Neural cell (in vitro differentiated cells): ENCODE measurements at regions not wholly inside any gene's neighbourhood (a gene's known extent, or its start where the extent isn't known, plus 50 kb on each side); places are given as distances from the start of the nearest gene placed in this dataset.

Experiments
- H2AFZ ChIP-seq: fragments of 200-600, 300-800 bp; sonication (generic), shearing (Covaris generic); 2 replicates; pipeline ENCODE4 v1.6.0; 2014; ENCODE audit warnings: low read depth, mild to moderate bottlenecking, antibody characterized with exemption, low read length, moderate library complexity
- H3F3A ChIP-seq: fragments of 200-600 bp; shearing (Covaris generic); 2 replicates; pipeline ENCODE4 v1.6.1; 2016; ENCODE audit warnings: mild to moderate bottlenecking, moderate library complexity, mixed read lengths, antibody characterized with exemption, low read length; ENCODE audit not compliant: insufficient read depth, poor library complexity, severe bottlenecking
- H3K27ac ChIP-seq: fragments of 200-600, 300-800 bp; sonication (generic), shearing (Covaris generic); 2 replicates; pipeline ENCODE4 v1.5.1; 2014; ENCODE audit warnings: mild to moderate bottlenecking, low read length, moderate library complexity
- H3K27me3 ChIP-seq: fragments of 300-800, 200-600 bp; sonication (generic), shearing (Covaris generic); 2 replicates; pipeline ENCODE4 v1.6.0; 2014; ENCODE audit warnings: mild to moderate bottlenecking, low read depth, low read length, moderate library complexity; ENCODE audit not compliant: insufficient read depth
- H3K36me3 ChIP-seq: fragments of 300-800, 200-600 bp; sonication (generic), shearing (Covaris generic); 2 replicates; pipeline ENCODE4 v1.5.1; 2014; ENCODE audit warnings: mild to moderate bottlenecking, antibody characterized with exemption, low read length, moderate library complexity; ENCODE audit not compliant: insufficient read depth
- H3K4me2 ChIP-seq: fragments of 300-800, 200-600 bp; sonication (generic), shearing (Covaris generic); 2 replicates; pipeline ENCODE4 v1.6.0; 2014; ENCODE audit warnings: mild to moderate bottlenecking, low read length
- H3K4me3 ChIP-seq: fragments of 300-800, 200-600 bp; sonication (generic), shearing (Covaris generic); 2 replicates; pipeline ENCODE4 v1.5.1; 2014; ENCODE audit warnings: mild to moderate bottlenecking, low read length, moderate library complexity
- H3K79me2 ChIP-seq: fragments of 200-600 bp; shearing (Covaris generic); replicated peaks from 2 replicates; pipeline ENCODE4 v1.6.0; 2014; ENCODE audit warnings: mild to moderate bottlenecking, low read length, moderate library complexity; ENCODE audit not compliant: insufficient read depth
- H3K9ac ChIP-seq: fragments of 300-800, 200-600 bp; sonication (generic), shearing (Covaris generic); 2 replicates; pipeline ENCODE4 v1.6.1; 2016; ENCODE audit warnings: mild to moderate bottlenecking, low read length, mixed read lengths
- H3K9me2 ChIP-seq: fragments of 200-600 bp; shearing (Covaris generic); 2 replicates; pipeline ENCODE4 v1.6.1; 2016; ENCODE audit warnings: mild to moderate bottlenecking, low read length, mixed read lengths; ENCODE audit not compliant: insufficient read depth
- H3K9me3 ChIP-seq: fragments of 200-600, 300-800 bp; sonication (generic), shearing (Covaris generic); 2 replicates; pipeline ENCODE4 v1.6.1; 2016; ENCODE audit warnings: mild to moderate bottlenecking, mixed run types, low read length, moderate library complexity, mixed read lengths
- H4K20me1 ChIP-seq: fragments of 200-600 bp; shearing (Covaris generic); 2 replicates; pipeline ENCODE4 v1.6.1; 2016; ENCODE audit warnings: mild to moderate bottlenecking, mixed run types; ENCODE audit not compliant: insufficient read depth
- CTCF ChIP-seq: fragments of 450-650 bp; IDR thresholded peaks from 2 replicates; pipeline ENCODE4 v1.5.1; 2014; ENCODE audit warnings: antibody characterized with exemption, mild to moderate bottlenecking, moderate library complexity; ENCODE audit not compliant: poor library complexity, severe bottlenecking
- EP300 ChIP-seq: fragments of 450-650 bp; conservative IDR thresholded peaks from 2 replicates; pipeline ENCODE4 v1.6.1; 2014; ENCODE audit warnings: antibody characterized with exemption, mild to moderate bottlenecking, moderate library complexity; ENCODE audit not compliant: poor library complexity, severe bottlenecking
- EZH2 ChIP-seq: fragments of 200-600, 300-800 bp; shearing (Covaris generic), sonication (generic); IDR thresholded peaks from 2 replicates; pipeline ENCODE4 v1.6.1; 2014; ENCODE audit warnings: antibody characterized with exemption, low read length, borderline replicate concordance, mild to moderate bottlenecking; ENCODE audit not compliant: insufficient read depth, poor library complexity, severe bottlenecking
- MXI1 ChIP-seq: fragments of 450-650 bp; conservative IDR thresholded peaks from 2 replicates; pipeline ENCODE4 v1.6.1; 2014; ENCODE audit warnings: antibody characterized with exemption, mild to moderate bottlenecking; ENCODE audit not compliant: poor library complexity, severe bottlenecking
- POLR2AphosphoS5 ChIP-seq: IDR thresholded peaks from 2 replicates; pipeline ENCODE4 v1.6.1; 2012
- RAD21 ChIP-seq: fragments of 450-650 bp; conservative IDR thresholded peaks from 2 replicates; pipeline ENCODE4 v1.6.1; 2014; ENCODE audit warnings: antibody characterized with exemption, mild to moderate bottlenecking, moderate library complexity
- REST ChIP-seq: IDR thresholded peaks from 2 replicates; pipeline ENCODE4 v1.6.1; 2012; ENCODE audit warnings: borderline replicate concordance
- SMC3 ChIP-seq: fragments of 450-650 bp; conservative IDR thresholded peaks from 2 replicates; pipeline ENCODE4 v1.6.1; 2014; ENCODE audit warnings: antibody characterized with exemption, mild to moderate bottlenecking, moderate library complexity; ENCODE audit not compliant: poor library complexity
- TAF1 ChIP-seq: IDR thresholded peaks from 2 replicates; pipeline ENCODE4 v1.6.1; 2012; ENCODE audit warnings: low read depth

DNA sequence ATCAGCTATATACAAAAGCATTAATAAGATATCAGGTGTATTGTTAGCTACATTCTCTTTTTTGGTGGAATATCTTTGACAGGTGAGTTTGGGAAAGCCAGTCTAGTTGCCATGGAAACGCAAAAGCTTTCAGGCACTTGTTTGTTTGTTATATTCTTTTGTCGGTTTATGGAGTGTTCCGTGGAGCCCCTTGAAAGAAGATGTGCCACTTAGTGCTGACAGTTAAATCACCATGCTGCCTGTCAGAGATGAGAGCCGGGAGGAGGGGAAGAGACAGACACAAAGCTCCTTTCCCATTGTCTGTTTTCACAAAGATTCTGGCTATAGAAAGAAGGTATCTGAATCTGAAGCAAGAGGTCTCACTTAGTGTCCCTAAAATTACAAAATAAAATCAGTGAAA lies 170.8 kb downstream of the SNAPC1 start:
- Histone ChIP-seq H3K4me3 (peak overlapping the region; percentile 47), H3K9ac (peak overlapping the region; percentile 74), H3K4me2 (peak overlapping the region; percentile 76), H3K27me3 (no peaks in the 10 kb centered on the region), H3K27ac (peak overlapping the region; percentile 99), H3K79me2 (no peaks in the 10 kb centered on the region), H3F3A (no peaks in the 10 kb centered on the region), H2AFZ (peak overlapping the region; percentile 42), H4K20me1 (no peaks in the 10 kb centered on the region), H3K36me3 (no peaks in the 10 kb centered on the region), H3K9me3 (no peaks in the 10 kb centered on the region), H3K9me2 (no peaks in the 10 kb centered on the region)
- TF ChIP-seq EP300, result peak; percentile 99
- peak; percentile 36 for TF ChIP-seq MXI1
- TF ChIP-seq POLR2AphosphoS5, result peak; percentile 95
- peak; percentile 49 for TF ChIP-seq RAD21
- peak; percentile 83 for TF ChIP-seq REST
- TF ChIP-seq SMC3, result peak; percentile 49
- no peak for TF ChIP-seq TAF1
- no peak for TF ChIP-seq CTCF
- no peak for TF ChIP-seq EZH2

DNA sequence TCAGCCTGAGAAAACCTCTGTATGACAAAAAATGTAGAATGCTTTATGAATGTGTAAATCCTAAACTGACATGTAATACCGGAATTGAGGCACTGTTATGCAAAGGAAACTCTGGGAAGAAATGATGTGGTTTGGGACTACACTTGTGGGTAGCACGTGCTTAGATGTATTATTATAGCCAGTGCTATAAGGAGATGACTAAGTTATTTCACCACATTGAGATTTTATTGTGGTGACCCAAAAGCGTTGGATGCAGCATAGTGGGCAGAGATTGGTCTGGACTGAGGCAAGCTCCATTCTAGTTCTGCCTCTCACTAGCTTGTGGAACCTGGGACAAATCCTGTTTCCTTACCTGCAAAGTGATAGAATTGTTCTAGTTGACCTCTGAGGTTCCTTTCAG lies 172.2 kb downstream of the SNAPC1 start:
- no peak overlapping the region for H2AFZ ChIP-seq
- H3K9ac ChIP-seq, result no peak overlapping the region
- no peaks in the 10 kb centered on the region for H3K27me3 ChIP-seq
- H3K4me2 ChIP-seq, result no peak overlapping the region
- no peaks in the 10 kb centered on the region for H3F3A ChIP-seq
- peak overlapping the region; percentile 99 for H3K27ac ChIP-seq
- H3K9me3 ChIP-seq, result no peaks in the 10 kb centered on the region
- no peaks in the 10 kb centered on the region for H3K36me3 ChIP-seq
- H3K4me3 ChIP-seq, result no peak overlapping the region
- no peaks in the 10 kb centered on the region for H3K9me2 ChIP-seq
- TF ChIP-seq POLR2AphosphoS5 (no peak), RAD21 (no peak), MXI1 (no peak), SMC3 (no peak), TAF1 (no peak), REST (no peak), EZH2 (no peak), EP300 (no peak), CTCF (no peak)
- H3K79me2 ChIP-seq, result no peaks in the 10 kb centered on the region
- no peaks in the 10 kb centered on the region for H4K20me1 ChIP-seq
